GM21825 (cell line): ENCODE measurements at regions not wholly inside any gene's neighbourhood (a gene's known extent, or its start where the extent isn't known, plus 50 kb on each side); places are given as distances from the start of the nearest gene placed in this dataset.
"Not testable (repeated sequence)": the region's sequence is repeated elsewhere in the genome, so short reads cannot be mapped to it uniquely, and the experiment has no call there.

ENCODE experiments used
- ATAC-seq: cut with Tn5 transposase; IDR thresholded peaks from one replicate; pipeline ENCODE4 v1.9.1; 2021; ENCODE audit warnings: mild to moderate bottlenecking, moderate library complexity; ENCODE audit not compliant: unreplicated experiment

- no peak for ATAC-seq
Observed at GRCh38 chr6:112920994-112921393, 573.9 kb downstream of the RFPL4B start.

- no peak for ATAC-seq
Observed at GRCh38 chr6:112923940-112924587, 576.9 kb downstream of the RFPL4B start.

- no peak for ATAC-seq
Observed at GRCh38 chr6:112925702-112926101, 578.6 kb downstream of the RFPL4B start.

- ATAC-seq = no peak
Observed at GRCh38 chr6:112927641-112928320, 580.7 kb downstream of the RFPL4B start.

- no peak for ATAC-seq
Observed at GRCh38 chr6:112929641-112930040, 582.5 kb downstream of the RFPL4B start.

- no peak for ATAC-seq
Observed at GRCh38 chr6:112931832-112932231, 584.7 kb downstream of the RFPL4B start.

- ATAC-seq = no peak
Observed at GRCh38 chr6:112933947-112934346, 586.8 kb downstream of the RFPL4B start.

GRCh38 chr6:112934433-112935327 is 587.5 kb downstream of the RFPL4B start:
- no peak for ATAC-seq

- no peak for ATAC-seq
Observed at GRCh38 chr6:112935402-112936078, 588.4 kb downstream of the RFPL4B start.

- ATAC-seq = no peak
Observed at GRCh38 chr6:112936079-112936472, 588.9 kb downstream of the RFPL4B start.

- ATAC-seq = no peak
Observed at GRCh38 chr6:112936504-112936903, 589.4 kb downstream of the RFPL4B start.

GRCh38 chr6:112937690-112938089 is 590.6 kb downstream of the RFPL4B start:
- ATAC-seq = not testable (repeated sequence)

- no peak for ATAC-seq
Observed at GRCh38 chr6:112938650-112939049, 591.5 kb downstream of the RFPL4B start.

GRCh38 chr6:112939563-112939962 is 592.4 kb downstream of the RFPL4B start:
- no peak for ATAC-seq

GRCh38 chr6:112941613-112942012 is 594.5 kb downstream of the RFPL4B start:
- ATAC-seq = no peak

- ATAC-seq = no peak
Observed at GRCh38 chr6:112946051-112946450, 598.9 kb downstream of the RFPL4B start.

GRCh38 chr6:112947507-112947906 is 600.4 kb downstream of the RFPL4B start:
- ATAC-seq = no peak

- no peak for ATAC-seq
Observed at GRCh38 chr6:112951829-112952228, 604.7 kb downstream of the RFPL4B start.

GRCh38 chr6:112955743-112956142 is 608.6 kb downstream of the RFPL4B start:
- not testable (repeated sequence) for ATAC-seq

- ATAC-seq = no peak
Observed at GRCh38 chr6:112956696-112957535, 609.8 kb downstream of the RFPL4B start.
